T47D (cell line): ENCODE measurements at regions not wholly inside any gene's neighbourhood (a gene's known extent, or its start where the extent isn't known, plus 50 kb on each side); places are given as distances from the start of the nearest gene placed in this dataset.

ENCODE experiments used
- DNase-seq, 2 experiments: peaks; one replicate each; pipeline versions ENCODE4 v3.0.0 to v3.0.0-alpha.2; 2011 to 2012; ENCODE audit warnings: low read depth in 1 of 2, low spot score in 1 of 2
- JUND ChIP-seq: IDR thresholded peaks from 2 replicates; pipeline ENCODE4 v1.6.1; 2012; ENCODE audit warnings: low read depth
- in situ Hi-C: cut with HindIII; loops from 2 replicates; pipeline ENCODE4 v1.10.0; 2016; ENCODE audit warnings: low sequenced_read_pairs, low pct_unique_long_range_greater_than_20kb

GRCh38 chr1:226816576-226816975 is 53.8 kb upstream of the PSEN2 start:
- no peak for TF ChIP-seq JUND
- no peak for DNase-seq
- in situ Hi-C loops, result no loop called here

DNA sequence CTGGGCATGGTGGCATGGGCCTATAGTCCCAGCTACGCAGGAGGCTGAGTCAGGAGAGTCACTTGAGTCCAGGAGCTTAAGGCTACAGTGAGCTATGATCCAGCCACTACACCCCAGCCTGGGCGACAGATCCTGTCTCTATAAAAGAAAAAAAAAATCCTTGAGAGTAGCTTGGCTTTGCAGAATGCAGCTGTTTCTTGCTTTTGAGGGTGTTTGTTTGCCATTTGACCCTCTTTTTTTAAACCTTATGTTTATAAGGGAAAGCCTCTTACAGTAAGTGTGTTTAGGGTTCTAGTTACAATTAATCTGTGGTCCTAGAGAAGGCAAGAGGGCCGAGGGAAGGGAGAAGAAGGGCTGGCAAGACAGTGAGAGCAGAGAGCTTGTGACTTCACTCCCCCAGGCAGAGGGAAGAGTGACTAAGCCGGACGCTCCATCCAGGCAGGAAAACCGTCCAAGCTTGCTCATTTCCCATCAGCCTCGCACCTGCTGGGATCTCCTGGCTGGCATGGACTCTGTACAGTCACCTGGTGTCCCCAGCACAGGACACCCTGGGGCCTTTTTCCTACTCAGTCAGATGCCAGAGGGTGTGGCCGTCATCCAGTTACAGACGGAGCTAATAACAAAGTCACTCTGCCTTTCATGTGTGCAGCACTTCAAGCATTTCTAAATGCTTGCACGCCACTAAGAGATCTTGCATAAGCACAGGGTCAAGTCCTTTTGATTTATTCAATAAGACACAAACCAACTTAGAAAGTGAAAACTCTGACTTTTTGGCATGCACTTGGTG is 55.5 kb upstream of the PSEN2 start:
- peak; percentile 34 to 88 for DNase-seq

DNA sequence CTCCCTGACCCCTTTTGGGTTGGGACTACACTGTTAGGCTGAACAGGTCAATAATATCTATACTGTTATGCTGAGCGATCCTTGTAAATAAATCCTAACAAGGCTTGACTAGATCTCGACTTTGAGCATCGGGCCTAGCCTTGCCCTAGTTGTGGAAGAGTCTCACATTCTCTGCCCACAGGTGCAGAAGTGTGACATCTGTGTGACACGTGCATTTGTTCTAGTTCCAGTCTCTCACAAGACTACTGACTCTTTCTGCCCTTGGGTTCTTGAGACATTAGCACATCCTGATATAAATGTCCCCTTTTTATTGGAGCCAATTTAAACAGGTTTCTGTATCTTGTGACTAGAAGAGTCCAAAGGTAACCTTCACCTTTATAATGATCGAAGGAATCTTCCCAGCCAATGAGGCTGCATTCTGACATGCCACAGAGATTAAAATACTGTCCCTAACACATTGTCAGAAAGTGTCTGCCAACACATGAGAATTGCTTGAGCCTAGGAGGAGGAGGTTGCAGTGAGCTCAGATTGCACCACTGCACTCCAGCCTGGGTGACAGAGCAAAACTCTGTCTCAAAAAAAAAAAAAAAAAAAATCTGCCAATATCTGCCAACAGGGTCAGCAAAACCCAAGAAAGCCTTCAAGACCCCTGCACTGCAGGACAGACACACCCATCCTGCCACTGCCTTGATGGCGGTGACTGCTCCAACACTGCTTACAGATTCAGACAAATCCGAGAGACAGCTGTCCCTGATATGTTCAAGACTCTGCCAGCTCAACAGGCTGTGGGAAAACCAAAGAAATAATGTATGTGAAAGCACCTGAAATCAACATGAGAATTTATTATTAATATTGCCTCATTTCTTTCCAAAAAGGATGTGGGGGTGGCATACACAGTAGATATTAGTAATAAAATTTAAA is 56.5 kb upstream of the PSEN2 start:
- in situ Hi-C loops, result no loop called here
- TF ChIP-seq JUND, result no peak
- DNase-seq, result no peak

More for the DNA sequence above, 55.5 kb upstream of the PSEN2 start:
- in situ Hi-C loops, result no loop called here
- no peak for TF ChIP-seq JUND

DNA sequence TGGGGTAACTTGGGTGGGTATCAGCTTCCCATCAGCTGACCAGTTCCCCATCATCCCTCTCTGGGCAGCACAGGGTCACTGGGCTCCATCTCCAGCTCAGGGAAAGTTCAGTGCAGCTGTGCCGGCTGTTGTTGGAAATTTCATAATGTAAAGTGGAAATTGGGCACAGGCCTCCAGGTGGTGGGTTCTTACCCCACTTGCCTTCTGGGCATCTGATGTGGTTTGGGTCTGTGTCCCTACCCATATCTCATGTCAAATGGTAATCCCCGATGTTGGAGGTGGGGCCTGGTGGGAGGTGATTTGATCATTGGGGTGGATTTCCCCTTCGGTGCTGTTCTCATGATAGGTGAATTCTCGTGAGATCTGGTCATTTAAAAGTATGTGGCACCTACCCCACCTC is 59.7 kb upstream of the PSEN2 start:
- no peak for TF ChIP-seq JUND
- in situ Hi-C loops, result no loop called here
- no peak for DNase-seq

- DNase-seq, result no peak
- in situ Hi-C loops, result no loop called here
Observed at GRCh38 chr1:226809785-226810571, 60.4 kb upstream of the PSEN2 start.

DNA sequence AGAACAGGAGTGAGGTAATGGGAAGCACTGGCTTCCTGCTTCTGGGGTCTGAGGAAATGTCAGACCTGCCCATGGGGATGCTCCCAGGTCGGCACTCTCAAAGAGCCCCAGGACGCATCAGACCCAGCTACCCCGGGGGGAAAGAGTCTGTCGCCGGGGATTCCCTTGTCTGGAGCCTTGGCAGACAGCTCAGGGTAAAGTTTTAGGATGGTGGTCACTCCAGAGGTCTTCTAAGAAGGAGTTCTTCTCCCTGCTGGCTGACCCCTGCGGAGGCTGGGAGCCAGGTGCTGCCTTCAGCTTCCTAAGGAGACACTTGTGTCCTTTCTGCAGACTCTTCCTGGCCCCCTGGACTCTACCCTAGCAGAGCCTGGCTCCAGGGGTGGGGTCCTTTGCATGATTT is 61.9 kb upstream of the PSEN2 start:
- TF ChIP-seq JUND, result no peak
- DNase-seq, result no peak
- in situ Hi-C loops, result no loop called here

More at GRCh38 chr1:226809785-226810571, 60.4 kb upstream of the PSEN2 start:
- no peak for TF ChIP-seq JUND

DNA sequence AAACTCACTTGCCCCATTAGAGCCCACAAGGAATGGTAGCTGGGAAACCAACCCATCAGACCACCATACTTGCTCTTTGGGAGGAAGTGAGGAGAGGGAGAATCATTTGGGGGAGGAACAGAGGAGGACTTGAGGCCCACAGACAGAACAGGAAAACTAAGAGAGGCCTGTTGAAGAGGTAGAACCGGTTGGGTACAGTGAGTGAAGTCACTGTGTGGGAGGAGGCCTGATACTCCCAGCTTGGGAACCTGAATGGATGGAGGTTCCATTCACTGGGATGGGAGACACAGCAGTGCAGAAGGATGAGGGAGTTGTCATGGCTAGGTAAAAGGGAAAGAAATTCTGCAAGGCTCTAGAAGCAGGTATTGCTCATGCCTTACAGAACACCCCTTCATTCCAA is 63.4 kb upstream of the PSEN2 start:
- TF ChIP-seq JUND, result no peak
- in situ Hi-C loops, result no loop called here
- DNase-seq, result peak; percentile 77 to 90

GRCh38 chr1:226804907-226805759 is 65.3 kb upstream of the PSEN2 start:
- no peak for DNase-seq
- no peak for TF ChIP-seq JUND
- in situ Hi-C loops, result no loop called here

GRCh38 chr1:226800763-226801380 is 61.8 kb upstream of the ITPKB start:
- in situ Hi-C loops, result no loop called here
- DNase-seq, result no peak
- TF ChIP-seq JUND, result no peak

GRCh38 chr1:226799634-226800281 is 60.7 kb upstream of the ITPKB start:
- no peak for TF ChIP-seq JUND
- DNase-seq, result no peak
- in situ Hi-C loops, result no loop called here
